ENCODE measurements at regions not wholly inside any gene's neighbourhood (a gene's known extent, or its start where the extent isn't known, plus 50 kb on each side); places are given as distances from the start of the nearest gene placed in this dataset.

DNA sequence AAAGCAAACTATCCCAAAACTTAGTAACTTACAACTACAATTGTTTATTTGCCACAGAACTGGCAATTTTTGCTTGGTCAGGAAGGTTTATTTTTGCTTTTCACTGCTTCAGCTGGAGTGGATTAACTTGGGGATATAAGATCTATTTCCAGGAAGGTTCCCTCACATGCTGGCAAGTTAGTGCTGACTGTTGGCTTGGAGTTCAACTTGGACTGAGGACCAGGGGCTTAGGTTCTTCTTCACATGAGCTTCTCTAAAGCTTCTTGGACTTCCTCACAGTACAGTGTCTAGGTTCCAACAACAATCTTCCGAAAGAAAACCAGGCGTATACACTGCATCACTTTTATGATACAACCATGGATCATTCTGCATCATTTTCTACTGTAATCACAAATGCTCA lies 264.4 kb downstream of the CHL1 start (continued):
- TF ChIP-seq REST (IDR thresholded peaks at IDR 0.05; ENCODE audit: low read depth, low read length) (no peak), FOXM1 (IDR thresholded peaks at IDR 0.05; ENCODE audit: low read depth) (no peak), USF1 (IDR thresholded peaks at IDR 0.05; ENCODE audit: borderline replicate concordance, low read depth) (no peak), RAD21 (IDR thresholded peaks at IDR 0.05; ENCODE audit: low read length) (no peak)
- TF ChIP-seq, protein P1, sequence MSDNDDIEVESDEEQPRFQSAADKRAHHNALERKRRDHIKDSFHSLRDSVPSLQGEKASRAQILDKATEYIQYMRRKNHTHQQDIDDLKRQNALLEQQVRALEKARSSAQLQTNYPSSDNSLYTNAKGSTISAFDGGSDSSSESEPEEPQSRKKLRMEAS (IDR thresholded peaks at IDR 0.05; ENCODE audit: low read depth): no peak

GRCh38 chr3:462851-463250 lies 266.3 kb downstream of the CHL1 start:
- WGBS (ENCODE audit: low lambda C conversion rate): 23% methylated on average over 4 of the region's 4 CpGs
- no peaks in the 10 kb centered on the region for H3K9me2 ChIP-seq
- H3K4me2 ChIP-seq: no peak overlapping the region
- H3K36me3 ChIP-seq (replicated peaks in 1 of 2; ENCODE audit: control insufficient read depth in 1 of 2, insufficient read depth in 2 of 2, low read length in 1 of 2): no peaks in the 10 kb centered on the region
- POLR2A ChIA-PET: no interaction called here
- no peak overlapping the region for H2AFZ ChIP-seq (ENCODE audit: low read depth)
- no peaks in the 10 kb centered on the region; a peak in 1 of 4 replicates for H3K4me1 ChIP-seq (ENCODE audit: control insufficient read depth in 1 of 2, insufficient read depth in 2 of 2, low read depth in 1 of 2, low read length in 1 of 2)
- H4K20me1 ChIP-seq (ENCODE audit: insufficient read depth): no peaks in the 10 kb centered on the region
- H3K79me2 ChIP-seq (ENCODE audit: insufficient read depth): no peaks in the 10 kb centered on the region
- H3K9ac ChIP-seq: no peak overlapping the region
- DNase-seq: no peak
- no peaks in the 10 kb centered on the region for H3K27me3 ChIP-seq (ENCODE audit: insufficient read depth)
- no peaks in the 10 kb centered on the region for H3K9me3 ChIP-seq
- CTCF ChIA-PET: no interaction called here
- no peaks in the 10 kb centered on the region for H3F3A ChIP-seq (replicated peaks; ENCODE audit: insufficient read depth)
- no peak overlapping the region for H3K27ac ChIP-seq (ENCODE audit: low read depth in 2 of 2, low read length in 1 of 2)
- H3K4me3 ChIP-seq (ENCODE audit: low read depth in 2 of 2, low read length in 1 of 2): no peak overlapping the region
- no peak for TF ChIP-seq NRF1 (IDR thresholded peaks at IDR 0.05; ENCODE audit: low read depth, low read length)
- TF ChIP-seq RXRA (IDR thresholded peaks at IDR 0.05; ENCODE audit: borderline replicate concordance, low read depth): no peak
- TF ChIP-seq ZBTB33 (IDR thresholded peaks at IDR 0.05; ENCODE audit: borderline replicate concordance, low read depth): no peak
- no peak for TF ChIP-seq RCOR1 (IDR thresholded peaks at IDR 0.05; ENCODE audit: low read length)
- TF ChIP-seq EZH2phosphoT487 (IDR thresholded peaks at IDR 0.05; ENCODE audit: borderline replicate concordance, low read depth): no peak
- no peak for TF ChIP-seq GABPA (IDR thresholded peaks at IDR 0.05; ENCODE audit: low read depth)
- no peak for TF ChIP-seq JUND (IDR thresholded peaks at IDR 0.05)
- TF ChIP-seq TEAD4 (IDR thresholded peaks at IDR 0.05; ENCODE audit: borderline replicate concordance, insufficient read depth): no peak
- no peak for TF ChIP-seq FOXJ3 (CRISPR knock-in tag; IDR thresholded peaks at IDR 0.05)
- no peak for TF ChIP-seq USF1 (IDR thresholded peaks at IDR 0.05; ENCODE audit: borderline replicate concordance, low read depth)
- TF ChIP-seq REST (IDR thresholded peaks at IDR 0.05; ENCODE audit: low read depth, low read length): no peak
- TF ChIP-seq, protein P2, sequence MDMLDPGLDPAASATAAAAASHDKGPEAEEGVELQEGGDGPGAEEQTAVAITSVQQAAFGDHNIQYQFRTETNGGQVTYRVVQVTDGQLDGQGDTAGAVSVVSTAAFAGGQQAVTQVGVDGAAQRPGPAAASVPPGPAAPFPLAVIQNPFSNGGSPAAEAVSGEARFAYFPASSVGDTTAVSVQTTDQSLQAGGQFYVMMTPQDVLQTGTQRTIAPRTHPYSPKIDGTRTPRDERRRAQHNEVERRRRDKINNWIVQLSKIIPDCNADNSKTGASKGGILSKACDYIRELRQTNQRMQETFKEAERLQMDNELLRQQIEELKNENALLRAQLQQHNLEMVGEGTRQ (IDR thresholded peaks at IDR 0.05; ENCODE audit: borderline replicate concordance, low read depth, low read length): no peak
- no peak for TF ChIP-seq MEF2A (IDR thresholded peaks at IDR 0.05; ENCODE audit: borderline replicate concordance, low read depth)
- TF ChIP-seq TCF12 (IDR thresholded peaks at IDR 0.05): no peak
- TF ChIP-seq TAF1 (IDR thresholded peaks at IDR 0.05; ENCODE audit: borderline replicate concordance, low read depth, low read length): no peak
- TF ChIP-seq POLR2AphosphoS5 (IDR thresholded peaks at IDR 0.05; ENCODE audit: low read depth, low read length): no peak
